VCaP (cell line): ENCODE measurements at regions not wholly inside any gene's neighbourhood (a gene's known extent, or its start where the extent isn't known, plus 50 kb on each side); places are given as distances from the start of the nearest gene placed in this dataset.
A peak's percentile ranks its signal among the peaks of the same experiment; 100 is the strongest.
"Not testable (repeated sequence)": the region's sequence is repeated elsewhere in the genome, so short reads cannot be mapped to it uniquely, and the experiment has no call there.

Experiments
- H3K27ac ChIP-seq: fragments of 450-650 bp; 2 replicates; pipeline ENCODE4 v1.5.1; 2017
- TF ChIP-seq, protein P1 (sequence below): fragments of 450-650 bp; conservative IDR thresholded peaks from 2 replicates; pipeline ENCODE4 v1.5.1; 2017; ENCODE audit warnings: mild to moderate bottlenecking, moderate library complexity

DNA sequence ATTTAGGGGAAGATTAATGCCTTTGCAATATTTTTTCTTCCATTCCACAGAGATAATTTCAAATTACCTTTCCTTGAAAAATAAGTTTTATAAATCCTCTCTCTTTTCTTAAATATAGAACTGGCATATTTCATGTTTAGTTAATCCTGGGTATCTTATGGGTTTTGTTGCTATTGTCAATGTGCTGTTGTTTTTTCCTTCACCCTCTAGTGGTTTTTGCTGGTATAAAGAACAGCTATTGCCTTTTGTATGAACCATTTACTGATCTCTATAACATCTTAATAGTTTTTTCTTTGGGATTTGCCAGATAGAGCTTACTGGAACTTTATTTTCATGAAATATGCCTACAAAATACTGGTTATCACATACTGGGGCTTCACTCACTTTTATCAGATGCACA lies 359.6 kb upstream of the DPPA4 start:
- TF ChIP-seq, protein P1, sequence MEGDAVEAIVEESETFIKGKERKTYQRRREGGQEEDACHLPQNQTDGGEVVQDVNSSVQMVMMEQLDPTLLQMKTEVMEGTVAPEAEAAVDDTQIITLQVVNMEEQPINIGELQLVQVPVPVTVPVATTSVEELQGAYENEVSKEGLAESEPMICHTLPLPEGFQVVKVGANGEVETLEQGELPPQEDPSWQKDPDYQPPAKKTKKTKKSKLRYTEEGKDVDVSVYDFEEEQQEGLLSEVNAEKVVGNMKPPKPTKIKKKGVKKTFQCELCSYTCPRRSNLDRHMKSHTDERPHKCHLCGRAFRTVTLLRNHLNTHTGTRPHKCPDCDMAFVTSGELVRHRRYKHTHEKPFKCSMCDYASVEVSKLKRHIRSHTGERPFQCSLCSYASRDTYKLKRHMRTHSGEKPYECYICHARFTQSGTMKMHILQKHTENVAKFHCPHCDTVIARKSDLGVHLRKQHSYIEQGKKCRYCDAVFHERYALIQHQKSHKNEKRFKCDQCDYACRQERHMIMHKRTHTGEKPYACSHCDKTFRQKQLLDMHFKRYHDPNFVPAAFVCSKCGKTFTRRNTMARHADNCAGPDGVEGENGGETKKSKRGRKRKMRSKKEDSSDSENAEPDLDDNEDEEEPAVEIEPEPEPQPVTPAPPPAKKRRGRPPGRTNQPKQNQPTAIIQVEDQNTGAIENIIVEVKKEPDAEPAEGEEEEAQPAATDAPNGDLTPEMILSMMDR, result peak; percentile 15; the same call in 1 of the 2 replicates
- H3K27ac ChIP-seq, result no peak overlapping the region

DNA sequence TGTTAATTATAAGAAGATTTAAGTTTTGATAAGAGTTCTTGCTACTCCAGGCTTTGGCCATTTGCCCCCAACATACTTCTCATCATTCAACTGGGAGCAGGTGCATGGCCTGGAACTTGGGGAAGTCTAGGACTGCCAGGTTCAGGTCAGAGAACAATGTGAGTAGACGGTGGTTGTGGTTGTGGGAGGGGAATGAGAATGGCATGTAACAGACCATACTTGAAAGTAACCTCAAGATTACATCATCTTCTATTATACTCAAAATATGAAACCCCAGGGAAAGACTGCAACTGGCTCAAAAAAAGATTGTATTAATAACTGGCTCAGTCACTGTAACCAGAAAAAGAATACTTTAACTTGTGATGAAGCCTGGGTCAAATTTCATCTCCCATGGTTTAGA lies 364.9 kb upstream of the DPPA4 start:
- TF ChIP-seq, protein P1, result no peak
- H3K27ac ChIP-seq, result no peak overlapping the region

DNA sequence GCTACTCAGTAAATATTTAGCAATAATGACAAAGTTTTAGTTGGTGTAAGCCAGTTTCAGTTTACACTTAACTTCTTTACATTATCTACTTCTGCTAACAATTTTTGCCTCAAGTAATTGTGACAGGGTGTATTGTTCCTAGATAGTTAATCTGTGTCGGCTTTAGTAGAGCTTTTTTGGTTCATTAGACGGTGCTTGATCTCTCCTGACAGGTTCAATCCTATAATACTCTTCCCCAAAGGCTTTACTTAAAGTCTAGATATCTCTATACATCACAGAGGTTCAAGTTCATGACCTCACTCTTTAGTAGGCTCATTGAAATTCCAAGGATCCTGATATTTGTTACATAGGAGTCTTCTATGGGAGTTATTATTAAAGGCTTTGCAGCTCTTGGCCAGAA lies 365.6 kb upstream of the DPPA4 start:
- no peak overlapping the region for H3K27ac ChIP-seq
- TF ChIP-seq, protein P1, result no peak

DNA sequence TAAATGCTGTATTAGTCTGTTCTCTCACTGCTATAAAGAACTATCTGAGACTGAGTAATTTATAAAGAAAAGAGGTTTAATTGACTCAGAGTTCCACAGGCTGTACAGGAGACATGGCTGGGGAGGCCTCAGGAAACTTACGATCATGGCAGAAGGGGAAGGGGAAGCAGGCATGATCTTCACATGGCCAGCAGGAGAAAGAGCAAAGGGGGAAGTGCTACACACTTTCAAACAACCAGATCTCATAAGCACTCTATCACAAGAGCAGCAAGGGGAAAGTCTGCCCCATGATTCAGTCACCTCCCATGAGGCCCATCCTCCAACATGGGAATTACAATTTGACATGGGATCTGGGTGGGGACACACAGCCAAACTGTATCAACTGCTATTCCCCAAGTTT lies 367.8 kb upstream of the DPPA4 start:
- not testable (repeated sequence) for H3K27ac ChIP-seq

DNA sequence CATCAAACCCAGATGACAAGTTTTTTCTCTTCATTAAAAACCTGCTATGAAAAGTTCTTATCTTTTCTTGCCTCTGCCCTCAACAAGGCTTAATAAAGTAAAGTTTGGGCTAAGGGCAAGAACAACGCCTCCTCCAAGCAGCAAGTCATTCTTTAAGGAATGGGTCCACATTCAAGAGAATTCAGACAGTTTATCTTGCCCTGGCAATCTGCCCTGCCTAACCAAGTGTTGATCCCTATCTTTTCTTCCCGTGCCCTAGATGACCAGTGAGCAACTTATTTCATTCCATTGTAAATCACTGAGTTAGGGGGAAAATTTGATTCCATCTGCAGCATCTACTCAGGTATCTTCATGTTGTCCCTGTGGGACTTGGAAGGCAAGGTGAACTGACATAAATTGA lies 370.3 kb upstream of the DPPA4 start:
- H3K27ac ChIP-seq, result no peak overlapping the region
- TF ChIP-seq, protein P1, result no peak

DNA sequence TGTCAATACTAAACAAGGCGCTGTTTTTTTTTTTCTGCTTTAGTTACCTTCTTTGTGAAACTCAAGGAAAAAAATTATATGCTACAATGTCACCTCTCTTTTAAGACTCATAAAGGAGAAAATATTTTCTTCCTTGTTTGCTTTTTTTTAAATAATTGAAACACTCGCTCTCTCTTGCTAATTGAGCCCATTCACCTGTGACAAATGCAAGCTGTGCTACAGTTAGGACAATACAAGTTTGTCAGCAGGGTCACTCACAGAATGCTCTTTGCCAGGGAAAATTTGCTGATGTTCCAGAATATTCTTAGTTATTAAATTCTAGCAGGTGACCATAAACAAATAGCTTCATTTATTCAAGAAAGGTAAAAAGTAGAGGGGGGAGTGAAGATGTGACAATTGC lies 375.9 kb upstream of the DPPA4 start:
- no peak overlapping the region for H3K27ac ChIP-seq
- TF ChIP-seq, protein P1, result no peak

DNA sequence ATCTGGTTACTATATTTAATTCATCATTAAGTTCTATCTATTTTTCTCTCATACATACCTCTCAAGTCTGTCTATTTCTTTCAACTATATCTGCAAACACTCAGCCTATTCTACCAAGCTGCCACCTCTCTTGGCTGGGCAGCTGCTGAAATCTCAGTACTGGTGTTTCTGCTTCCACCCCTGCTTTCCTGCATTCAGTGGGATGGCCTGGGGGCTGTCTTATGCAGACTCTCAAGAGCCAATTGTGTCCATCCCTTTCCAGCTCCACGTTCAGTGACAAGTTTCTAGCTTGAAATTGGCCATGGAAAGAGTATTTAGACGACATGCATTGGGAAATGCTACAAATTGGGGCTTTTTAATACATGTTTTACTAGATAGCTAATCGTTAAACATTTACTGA lies 378.4 kb upstream of the DPPA4 start:
- TF ChIP-seq, protein P1, result no peak
- H3K27ac ChIP-seq, result no peak overlapping the region

DNA sequence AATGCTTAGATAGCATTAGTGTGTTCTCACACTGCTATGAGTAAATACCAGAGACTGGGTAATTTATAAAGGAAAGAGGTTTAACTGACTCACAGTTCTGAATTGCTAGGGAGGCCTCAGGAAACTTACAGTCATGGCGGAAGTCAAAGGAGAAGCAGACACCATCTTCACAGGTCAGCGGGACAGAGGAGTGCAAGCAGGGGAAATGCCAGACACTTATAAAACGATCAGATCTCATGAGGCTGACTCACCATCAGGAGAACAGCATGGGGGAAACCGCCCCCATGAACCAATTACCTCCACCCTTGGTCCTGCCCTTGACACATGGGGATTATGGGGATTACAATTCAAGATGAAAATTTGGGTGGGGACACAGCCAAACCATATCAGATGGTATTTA lies 381.5 kb upstream of the DPPA4 start:
- TF ChIP-seq, protein P1, result no peak
- no peak overlapping the region for H3K27ac ChIP-seq
